ENCODE measurements at regions not wholly inside any gene's neighbourhood (a gene's known extent, or its start where the extent isn't known, plus 50 kb on each side); places are given as distances from the start of the nearest gene placed in this dataset.
A peak's percentile ranks its signal among the peaks of the same experiment; 100 is the strongest.
"Not testable (repeated sequence)": the region's sequence is repeated elsewhere in the genome, so short reads cannot be mapped to it uniquely, and the experiment has no call there.

DNA sequence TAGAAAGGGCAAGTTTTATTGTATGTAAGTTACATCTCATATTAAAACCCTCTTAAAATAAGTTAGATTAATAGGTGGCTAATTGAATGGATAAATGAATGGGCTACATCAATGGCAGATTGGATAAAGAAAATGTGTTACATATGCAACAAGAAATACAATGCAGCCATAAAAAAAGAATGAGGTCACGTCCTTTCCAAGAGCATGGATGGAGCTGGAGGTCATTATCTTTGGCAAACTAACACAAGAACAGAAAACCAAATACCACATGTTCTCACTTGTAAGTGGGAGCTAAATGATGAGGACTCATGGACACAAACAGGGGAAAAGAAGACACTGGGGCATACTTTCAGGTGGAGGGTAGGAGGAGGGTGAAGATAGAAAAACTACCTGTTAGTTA is 182.2 kb upstream of the GNAI1 start:
- no peak for DNase-seq

GRCh38 chr7:79951415-79951814 is 183.2 kb upstream of the GNAI1 start:
- DNase-seq = no peak

- DNase-seq = no peak
These were observed 184.9 kb upstream of the GNAI1 start for GRCh38 chr7:79949778-79950177.

DNA sequence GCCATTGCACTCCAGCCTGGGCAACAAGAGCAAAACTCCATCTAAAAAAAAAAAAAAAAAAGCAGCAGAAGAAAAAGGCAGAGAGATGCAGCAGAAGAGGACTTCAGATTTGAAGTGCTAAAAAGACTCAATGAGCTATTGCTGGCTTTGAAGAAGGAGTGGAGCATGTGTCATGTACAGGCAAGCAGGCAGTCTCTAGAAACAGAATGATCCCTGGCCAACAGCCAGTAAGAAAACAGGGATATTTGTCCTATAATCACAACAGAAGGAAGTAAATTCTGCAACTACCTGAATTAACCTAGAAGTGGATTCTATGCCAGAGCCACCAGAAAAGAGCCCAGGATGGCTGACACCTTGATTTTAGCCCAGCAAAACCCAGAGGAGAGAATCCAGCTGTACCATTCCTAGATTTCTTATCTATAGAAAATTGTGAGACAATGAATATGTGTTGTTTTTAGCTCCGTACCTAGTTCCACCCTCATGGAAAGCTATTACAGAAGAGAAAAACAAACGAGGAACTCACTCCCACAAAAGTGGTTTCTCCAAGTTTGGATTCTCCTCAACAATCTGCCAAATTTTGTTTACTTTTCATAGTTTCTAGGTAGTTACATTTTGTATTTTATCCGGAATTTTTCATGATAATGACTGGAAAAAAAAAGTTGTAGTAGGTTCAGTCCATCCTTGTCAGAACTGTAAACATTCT is 198.2 kb upstream of the GNAI1 start:
- no peak for DNase-seq

- DNase-seq = no peak
These were observed 199.9 kb upstream of the GNAI1 start for GRCh38 chr7:79934727-79935126.

DNA sequence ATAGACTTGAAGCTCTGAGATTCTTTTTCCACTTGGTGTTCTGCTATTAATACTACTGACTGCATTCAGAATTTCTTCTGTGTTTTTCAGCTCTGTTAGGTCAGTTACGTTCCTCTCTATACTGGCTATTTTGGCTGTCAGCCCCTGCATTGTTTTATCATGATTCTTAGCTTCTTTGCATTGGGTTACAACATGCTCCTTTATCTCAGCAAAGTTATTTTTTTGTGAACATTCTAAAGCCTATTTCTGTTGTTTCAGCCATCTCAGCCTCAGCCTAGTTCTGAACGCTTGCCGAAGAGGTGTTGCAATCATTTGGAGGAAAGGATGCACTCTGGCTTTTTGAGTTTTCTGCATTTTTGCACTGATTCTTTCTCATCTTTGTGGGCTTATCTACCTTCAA is 201.5 kb upstream of the GNAI1 start:
- no peak for DNase-seq

DNA sequence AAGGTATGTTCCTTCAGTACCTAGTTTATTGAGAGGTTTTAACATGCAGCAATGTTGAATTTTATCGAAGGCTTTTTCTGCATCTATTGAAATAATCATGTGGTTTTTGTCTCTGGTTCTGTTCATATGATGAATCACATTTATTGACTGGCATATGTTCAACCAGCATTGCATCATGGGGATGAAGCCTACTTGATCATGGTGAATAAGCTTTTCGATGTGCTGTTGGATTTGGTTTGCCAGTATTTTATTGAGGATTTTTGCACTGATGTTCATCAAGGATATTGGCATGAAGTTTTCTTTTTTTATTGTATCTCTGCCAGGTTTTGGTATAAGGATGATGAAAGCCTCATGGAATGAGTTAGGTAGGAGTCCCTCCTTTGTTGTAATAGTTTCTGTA is 204.0 kb upstream of the GNAI1 start:
- no peak for DNase-seq

GRCh38 chr7:79927116-79927515 is 207.5 kb upstream of the GNAI1 start:
- DNase-seq = no peak

GRCh38 chr7:79923953-79924352 is 210.7 kb upstream of the GNAI1 start:
- DNase-seq = no peak

DNA sequence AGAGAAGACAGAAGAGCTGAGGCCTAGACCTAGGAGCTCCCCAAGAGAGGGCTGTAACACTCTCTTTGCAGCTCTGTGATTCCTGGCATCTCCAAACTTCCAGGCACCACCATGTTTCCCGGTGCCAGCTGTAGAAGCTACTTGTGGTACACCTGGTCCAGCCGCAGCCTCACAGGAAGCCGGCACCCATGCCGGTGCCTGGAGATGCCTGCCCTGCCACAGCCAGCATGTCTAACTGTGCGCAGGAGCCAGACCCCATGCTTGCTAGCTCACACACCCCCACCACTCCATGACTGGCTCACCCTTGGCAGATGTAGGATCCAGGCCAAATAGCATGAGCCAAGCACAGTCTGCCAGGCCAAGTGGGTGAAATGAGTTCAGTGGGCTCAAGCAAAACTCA is 211.7 kb upstream of the GNAI1 start:
- DNase-seq = no peak

DNA sequence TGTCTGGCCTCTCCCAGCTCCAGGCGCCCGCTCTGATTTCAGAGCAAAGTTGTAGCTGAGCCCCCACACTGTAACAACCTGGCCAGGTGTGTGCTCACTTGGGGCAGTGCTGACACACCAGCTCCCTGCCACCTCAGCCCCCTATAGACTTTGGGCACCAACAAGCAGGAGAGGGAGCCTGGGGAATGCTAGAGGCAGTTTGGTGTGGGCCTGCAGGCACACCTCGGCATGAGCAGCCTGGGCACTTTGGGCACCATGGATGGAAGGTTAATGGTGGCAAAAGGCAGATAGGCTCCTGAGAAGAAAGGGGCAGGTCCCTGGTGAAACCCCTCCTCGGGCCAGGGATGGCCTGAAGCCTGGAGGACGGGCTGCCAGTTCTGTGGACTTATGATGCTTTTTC is 212.7 kb upstream of the GNAI1 start:
- DNase-seq = no peak

DNA sequence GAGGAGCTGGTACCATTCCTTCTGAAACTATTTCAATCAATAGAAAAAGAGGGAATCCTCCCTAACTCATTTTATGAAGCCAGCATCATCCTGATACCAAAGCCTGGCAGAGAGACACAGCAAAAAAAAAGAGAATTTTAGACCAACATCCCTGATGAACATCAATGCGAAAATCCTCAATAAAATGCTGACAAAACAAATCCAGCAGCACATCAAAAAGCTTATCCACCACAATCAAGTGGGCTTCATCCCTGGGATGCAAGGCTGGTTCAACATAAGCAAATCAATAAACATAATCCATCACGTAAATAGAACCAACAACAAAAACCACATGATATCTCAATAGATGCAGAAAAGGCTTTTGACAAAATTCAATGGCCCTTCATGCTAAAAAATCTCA is 216.0 kb upstream of the GNAI1 start:
- not testable (repeated sequence) for DNase-seq

DNA sequence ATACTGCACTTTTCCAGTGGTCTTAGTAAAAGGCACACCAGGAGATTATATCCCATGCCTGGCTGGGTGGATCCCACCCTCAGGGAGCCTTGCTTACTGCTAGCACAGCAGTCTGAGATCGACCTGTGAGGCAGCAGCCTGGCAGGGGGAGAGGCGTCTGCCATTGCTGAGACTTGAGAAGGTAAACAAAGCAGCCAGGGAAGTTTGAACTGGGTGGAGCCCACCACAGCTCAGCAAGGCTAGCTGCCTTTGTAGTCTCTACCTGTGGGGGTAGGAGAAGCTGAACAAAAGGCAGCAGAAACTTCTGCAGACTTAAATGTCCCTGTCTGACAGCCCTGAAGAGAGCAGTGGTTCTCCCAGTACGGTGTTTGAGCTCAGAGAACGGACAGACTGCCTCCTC is 219.3 kb upstream of the GNAI1 start:
- DNase-seq = not testable (repeated sequence)

- DNase-seq = no peak
These were observed 222.4 kb upstream of the GNAI1 start for GRCh38 chr7:79912213-79912633.

DNA sequence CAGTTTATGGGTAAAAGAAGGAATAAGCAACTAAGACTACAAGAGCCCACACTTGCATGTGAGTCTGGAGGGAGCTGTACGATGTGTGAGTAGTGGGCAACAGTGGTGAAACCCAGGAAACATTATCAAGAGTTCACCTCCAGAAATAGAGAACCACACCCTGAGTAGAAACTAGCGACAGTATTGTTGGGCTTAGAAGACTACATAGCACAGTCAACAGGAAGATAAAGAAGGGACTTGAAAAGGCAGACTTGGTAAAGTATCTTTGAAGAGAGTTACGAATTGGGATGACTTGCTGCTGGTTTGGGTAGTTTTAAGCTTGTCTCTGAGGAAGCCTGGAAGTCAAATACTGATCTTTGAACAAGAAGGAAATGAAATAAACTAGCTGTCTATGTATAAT is 223.2 kb upstream of the GNAI1 start:
- no peak for DNase-seq

DNA sequence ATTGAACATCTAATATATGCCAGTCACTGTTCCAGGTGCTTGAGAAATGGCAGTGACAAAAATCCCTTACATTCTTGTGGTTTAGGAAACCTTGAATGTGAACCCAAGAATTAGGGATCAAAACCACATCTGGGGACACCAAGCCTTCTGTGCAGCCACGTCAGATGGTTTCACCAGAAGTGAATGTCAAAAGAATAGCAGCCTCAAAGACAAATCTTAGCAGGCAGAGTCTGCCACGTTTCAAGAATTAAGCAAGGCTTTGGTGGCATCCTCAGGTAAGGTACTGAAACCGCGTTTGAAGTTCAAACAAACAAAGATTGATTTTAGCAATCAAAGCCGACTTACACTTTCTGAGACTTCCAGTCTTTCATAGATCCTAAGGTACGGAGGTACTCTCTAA is 225.5 kb upstream of the GNAI1 start:
- DNase-seq = no peak

DNA sequence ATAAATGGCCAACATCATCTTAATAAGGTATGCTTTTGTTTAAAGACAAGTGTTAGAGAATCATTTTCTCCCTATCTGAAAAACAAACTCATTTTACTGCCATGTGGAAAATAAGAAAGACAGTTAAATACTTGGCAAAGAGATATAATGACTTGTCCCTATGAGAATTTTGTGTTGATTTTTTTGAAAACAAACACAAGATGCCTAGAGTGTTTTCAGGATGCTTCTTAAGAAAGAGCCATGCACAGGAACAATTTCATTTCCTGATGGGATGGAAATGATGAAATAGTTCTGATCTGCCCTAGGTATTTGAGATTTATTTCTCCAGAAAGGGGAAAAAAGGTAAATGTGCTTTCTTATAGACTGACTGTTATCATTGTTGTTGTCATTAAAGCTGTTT is 237.5 kb upstream of the GNAI1 start:
- DNase-seq = no peak

DNA sequence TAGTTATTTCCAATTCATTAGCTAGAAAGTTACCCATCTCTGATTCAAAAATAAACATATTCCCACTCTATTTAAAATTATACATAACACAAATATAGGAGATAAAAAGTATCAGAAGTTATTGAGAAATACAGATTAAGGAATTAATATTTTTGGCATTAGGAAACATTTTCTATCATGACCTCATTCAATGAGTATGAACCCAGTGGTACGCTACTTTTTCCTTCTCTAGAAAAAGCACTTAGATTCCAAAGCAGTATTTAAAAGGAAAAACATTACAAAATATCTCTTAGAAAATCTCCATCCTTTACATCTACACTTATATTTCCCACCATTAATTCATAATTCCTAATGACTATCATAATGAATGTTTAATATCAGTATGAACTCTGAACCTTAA is 240.6 kb upstream of the GNAI1 start:
- no peak for DNase-seq

DNA sequence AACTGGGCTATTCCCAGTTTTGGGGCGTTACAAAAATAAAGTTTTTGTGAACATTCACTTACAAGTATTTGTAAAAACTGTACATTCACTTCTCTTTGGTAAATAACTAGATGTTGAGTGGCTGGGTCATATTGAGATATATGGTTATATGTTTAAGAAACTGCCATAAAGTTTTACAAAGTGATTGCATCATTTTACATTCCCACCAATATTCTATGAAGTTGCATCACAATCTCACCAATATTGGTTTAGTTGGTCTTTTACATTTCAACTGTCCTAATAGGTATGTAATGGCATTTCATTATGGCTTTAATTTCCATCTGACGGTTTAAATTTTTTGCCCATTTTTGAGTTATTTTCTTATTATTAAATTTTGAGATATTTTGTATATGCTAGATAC is 251.7 kb upstream of the GNAI1 start:
- DNase-seq = no peak

DNA sequence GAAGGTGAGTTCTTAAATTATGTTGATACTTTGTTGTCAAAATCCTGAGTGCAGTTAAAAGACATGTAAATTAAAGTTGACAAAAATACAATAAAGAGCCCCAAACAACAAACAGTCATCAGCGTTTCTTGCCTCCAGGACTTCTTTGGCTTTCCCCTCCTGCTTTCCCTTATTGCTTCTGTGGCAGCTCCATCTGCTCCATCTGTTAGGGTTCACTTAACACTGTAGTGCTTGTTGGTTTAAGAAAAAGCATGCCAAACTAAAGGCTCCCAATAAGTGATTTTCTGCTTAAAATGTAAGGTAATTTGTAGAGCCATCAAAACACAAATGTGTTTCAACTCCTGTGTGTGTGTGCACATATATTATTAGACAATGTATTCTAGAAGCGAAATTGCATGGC is 254.3 kb upstream of the GNAI1 start:
- DNase-seq = peak; percentile 74

- DNase-seq = no peak
These were observed 256.7 kb upstream of the GNAI1 start for GRCh38 chr7:79877874-79878465.

DNA sequence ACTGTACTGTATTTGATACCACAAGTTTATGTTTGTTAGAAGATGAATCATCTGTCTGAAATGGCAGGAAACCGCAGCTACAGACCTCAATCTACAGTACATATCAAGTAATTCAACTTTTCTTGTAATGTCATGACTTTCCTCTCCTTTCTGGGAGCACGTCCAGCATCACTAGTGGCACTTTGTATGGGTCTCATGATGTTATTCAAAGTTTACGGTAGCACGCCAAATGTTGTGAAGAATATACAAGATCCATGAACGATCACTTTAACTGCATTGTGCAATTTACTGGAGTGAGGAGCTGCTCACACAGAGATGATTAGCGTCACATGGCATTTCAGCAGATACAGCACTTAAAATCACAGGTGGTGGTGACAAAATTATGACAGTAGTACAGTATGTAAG is 257.8 kb upstream of the GNAI1 start:
- no peak for DNase-seq

GRCh38 chr7:79874797-79875196 is 259.8 kb upstream of the GNAI1 start:
- no peak for DNase-seq

DNA sequence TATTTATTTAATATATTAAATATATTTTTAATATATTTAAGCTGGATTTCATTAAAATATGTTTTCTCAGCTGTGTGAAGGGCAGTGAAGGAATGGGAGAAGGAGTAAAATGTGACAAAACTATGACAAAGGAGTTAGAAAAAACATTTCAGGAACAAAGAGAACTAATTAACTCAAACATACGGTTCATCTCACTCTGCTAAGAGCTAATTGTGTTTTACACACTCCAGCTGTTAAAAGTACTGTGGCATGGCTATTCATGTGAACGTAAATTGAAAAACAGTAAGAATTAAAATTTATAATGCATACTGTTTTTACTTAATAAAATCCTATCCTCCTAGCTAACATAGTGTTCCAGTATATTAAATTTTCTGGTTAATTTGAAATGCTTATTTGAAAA is 262.5 kb upstream of the GNAI1 start:
- DNase-seq = no peak

GRCh38 chr7:79868010-79868409 is 266.6 kb upstream of the GNAI1 start:
- DNase-seq = no peak
